Mammary epithelial cell (primary cell): ENCODE measurements at regions not wholly inside any gene's neighbourhood (a gene's known extent, or its start where the extent isn't known, plus 50 kb on each side); places are given as distances from the start of the nearest gene placed in this dataset.

Source experiments
- EZH2 ChIP-seq: IDR thresholded peaks from 2 replicates; pipeline ENCODE4 v1.6.1; 2012; ENCODE audit warnings: low read length, inconsistent platforms, borderline replicate concordance
- TF ChIP-seq, protein P1 (sequence below), 2 donors: IDR thresholded peaks in 1 of 2; conservative IDR thresholded peaks in 1 of 2; 2 replicates each; pipeline ENCODE4 v1.5.1; 2011 to 2012; ENCODE audit warnings: inconsistent platforms in 2 of 2, low read length in 2 of 2, mild to moderate bottlenecking in 2 of 2, control low read depth in 1 of 2, low read depth in 1 of 2; ENCODE audit not compliant: insufficient read depth in 1 of 2; ENCODE audit errors: extremely low read depth in 1 of 2

DNA sequence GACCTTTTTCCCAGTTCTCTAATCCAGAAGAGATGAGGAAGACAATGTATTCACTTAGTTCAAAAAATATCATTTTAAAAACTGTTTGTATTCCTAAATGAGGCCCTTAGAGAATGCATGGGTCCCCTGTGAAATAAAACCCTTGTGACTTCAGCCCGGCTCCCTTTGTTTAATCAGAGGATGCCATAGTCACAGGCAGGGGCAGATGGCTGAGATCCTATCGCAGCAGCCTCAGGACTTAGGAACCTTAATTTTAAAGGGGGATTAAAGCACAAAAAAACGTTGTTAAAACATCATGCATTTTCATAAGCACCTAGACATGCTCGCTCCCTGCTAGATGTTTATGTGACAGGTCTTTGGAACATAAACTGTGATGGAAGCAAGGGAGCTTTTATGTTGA lies 176.6 kb downstream of the IL20RB start:
- TF ChIP-seq, protein P1, sequence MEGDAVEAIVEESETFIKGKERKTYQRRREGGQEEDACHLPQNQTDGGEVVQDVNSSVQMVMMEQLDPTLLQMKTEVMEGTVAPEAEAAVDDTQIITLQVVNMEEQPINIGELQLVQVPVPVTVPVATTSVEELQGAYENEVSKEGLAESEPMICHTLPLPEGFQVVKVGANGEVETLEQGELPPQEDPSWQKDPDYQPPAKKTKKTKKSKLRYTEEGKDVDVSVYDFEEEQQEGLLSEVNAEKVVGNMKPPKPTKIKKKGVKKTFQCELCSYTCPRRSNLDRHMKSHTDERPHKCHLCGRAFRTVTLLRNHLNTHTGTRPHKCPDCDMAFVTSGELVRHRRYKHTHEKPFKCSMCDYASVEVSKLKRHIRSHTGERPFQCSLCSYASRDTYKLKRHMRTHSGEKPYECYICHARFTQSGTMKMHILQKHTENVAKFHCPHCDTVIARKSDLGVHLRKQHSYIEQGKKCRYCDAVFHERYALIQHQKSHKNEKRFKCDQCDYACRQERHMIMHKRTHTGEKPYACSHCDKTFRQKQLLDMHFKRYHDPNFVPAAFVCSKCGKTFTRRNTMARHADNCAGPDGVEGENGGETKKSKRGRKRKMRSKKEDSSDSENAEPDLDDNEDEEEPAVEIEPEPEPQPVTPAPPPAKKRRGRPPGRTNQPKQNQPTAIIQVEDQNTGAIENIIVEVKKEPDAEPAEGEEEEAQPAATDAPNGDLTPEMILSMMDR (conservative IDR thresholded peaks at IDR 0.05 in 1 of 2, IDR thresholded peaks at IDR 0.05 in 1 of 2; ENCODE audit: extremely low read depth in 1 of 2, insufficient read depth in 1 of 2, low read depth in 1 of 2, low read length in 2 of 2), result no peak
- no peak for TF ChIP-seq EZH2
